H1 (cell line): ENCODE measurements at regions not wholly inside any gene's neighbourhood (a gene's known extent, or its start where the extent isn't known, plus 50 kb on each side); places are given as distances from the start of the nearest gene placed in this dataset.

Source experiments
- CTCF ChIA-PET: fragments of 300-600 bp; sonication (Branson Sonifier 250); formaldehyde crosslinking; loops from one replicate; lab custom pipeline; 2021; ENCODE audit not compliant: partially characterized antibody; lab: Charles Lee
- POLR2A ChIA-PET: fragments of 300-600 bp; sonication (Branson Sonifier 250); formaldehyde crosslinking; loops from one replicate; lab custom pipeline; 2021; ENCODE audit warnings: inconsistent platforms; ENCODE audit not compliant: partially characterized antibody; lab: Charles Lee
- DNase-seq, 2 experiments: peaks; one replicate each; pipeline versions ENCODE4 v3.0.0 to v3.0.0-alpha.2; 2010 to 2022; ENCODE audit warnings: low spot score in 2 of 2, low read depth in 1 of 2, mixed read lengths in 1 of 2
- FAIRE-seq: peaks from 2 replicates; lab custom pipeline; 2011; peaks lifted over from hg19 to GRCh38; lab: Jason Lieb, UNC
- H2AFZ ChIP-seq: 2 replicates; pipeline ENCODE4 v1.8.1; 2012; ENCODE audit warnings: low read length, inconsistent platforms
- H2AK5ac ChIP-seq: 2 replicates; pipeline ENCODE4 v1.6.1; 2013; ENCODE audit warnings: low read depth, low read length
- H2BK120ac ChIP-seq: replicated peaks from 2 replicates; pipeline ENCODE3; 2013; ENCODE audit warnings: low read depth, low read length, inconsistent platforms
- H2BK12ac ChIP-seq: 2 replicates; pipeline ENCODE4 v1.6.1; 2013; ENCODE audit warnings: low read depth, low read length
- H2BK15ac ChIP-seq: 2 replicates; pipeline ENCODE4 v1.6.1; 2013; ENCODE audit warnings: low read length
- H2BK20ac ChIP-seq: 2 replicates; pipeline ENCODE4 v1.6.1; 2013; ENCODE audit warnings: low read length
- H2BK5ac ChIP-seq: 2 replicates; pipeline ENCODE4 v1.6.1; 2013; ENCODE audit warnings: low read depth, low read length
- H3K14ac ChIP-seq: 2 replicates; pipeline ENCODE4 v1.6.1; 2013; ENCODE audit warnings: inconsistent platforms; ENCODE audit not compliant: insufficient read length
- H3K18ac ChIP-seq: 2 replicates; pipeline ENCODE4 v1.6.1; 2013; ENCODE audit warnings: low read length; ENCODE audit errors: extremely low read depth
- H3K23ac ChIP-seq: 2 replicates; pipeline ENCODE4 v1.6.1; 2013; ENCODE audit warnings: inconsistent platforms; ENCODE audit not compliant: insufficient read length
- H3K23me2 ChIP-seq: 2 replicates; pipeline ENCODE4 v1.6.1; 2013; ENCODE audit warnings: low read depth, low read length
- H3K27ac ChIP-seq: 2 replicates; pipeline ENCODE4 v1.6.1; 2011; ENCODE audit warnings: low read depth, low read length, inconsistent platforms
- H3K27me3 ChIP-seq, 4 experiments: replicated peaks in 1 of 4; 1 replicate in 1 of 4; 2 replicates in 3 of 4; pipeline versions ENCODE4 v1.6.1 to v1.8.1; 2011 to 2013; ENCODE audit warnings: low read length in 3 of 4, mild to moderate bottlenecking in 3 of 4, inconsistent platforms in 2 of 4, mixed read lengths in 2 of 4, moderate library complexity in 1 of 4; ENCODE audit not compliant: control insufficient read depth in 3 of 4, insufficient read depth in 3 of 4; ENCODE audit errors: extremely low read depth in 1 of 4
- H3K36me3 ChIP-seq, 4 experiments: 2 replicates each; pipeline versions ENCODE4 v1.6.1 to v1.8.1; 2011 to 2013; ENCODE audit warnings: mild to moderate bottlenecking in 4 of 4, low read length in 3 of 4, moderate library complexity in 2 of 4, control low read depth in 1 of 4, inconsistent platforms in 1 of 4; ENCODE audit not compliant: insufficient read depth in 4 of 4, control insufficient read depth in 2 of 4
- H3K4ac ChIP-seq: replicated peaks from 2 replicates; pipeline ENCODE3; 2013; ENCODE audit warnings: low read length, low read depth, mixed read lengths, inconsistent platforms; ENCODE audit not compliant: insufficient read length
- H3K4me1 ChIP-seq, 4 experiments: replicated peaks in 1 of 4; 1 replicate in 1 of 4; 2 replicates in 3 of 4; pipeline versions ENCODE4 v1.6.1 to v1.8.1; 2011 to 2013; ENCODE audit warnings: low read length in 3 of 4, inconsistent platforms in 2 of 4, mixed read lengths in 1 of 4; ENCODE audit not compliant: insufficient read depth in 4 of 4, control insufficient read depth in 3 of 4
- H3K4me2 ChIP-seq, 2 experiments: 2 replicates each; pipeline versions ENCODE4 v1.6.1 to v1.8.1; 2011 to 2013; ENCODE audit warnings: low read depth in 2 of 2, low read length in 2 of 2, control low read depth in 1 of 2, inconsistent platforms in 1 of 2, mild to moderate bottlenecking in 1 of 2; ENCODE audit not compliant: insufficient read depth in 1 of 2
- H3K4me3 ChIP-seq, 4 experiments: fragments of 200-600, 300-600 bp in 1 of 4; sonication (generic), shearing (Covaris generic), sonication (Bioruptor Twin) in 1 of 4; 2 replicates each; pipeline versions ENCODE4 v1.5.1 to v1.8.1; 2011 to 2016; ENCODE audit warnings: low read length in 4 of 4, low read depth in 3 of 4, control low read depth in 2 of 4, inconsistent platforms in 2 of 4, mild to moderate bottlenecking in 2 of 4, mixed read lengths in 1 of 4, moderate library complexity in 1 of 4; ENCODE audit not compliant: insufficient read depth in 2 of 4; ENCODE audit errors: extremely low read depth in 1 of 4
- H3K56ac ChIP-seq: replicated peaks from 2 replicates; pipeline ENCODE3; 2013; ENCODE audit warnings: low read depth, mild to moderate bottlenecking, mixed read lengths, low read length, inconsistent platforms; ENCODE audit not compliant: insufficient read length
- H3K79me1 ChIP-seq: 2 replicates; pipeline ENCODE4 v1.6.1; 2013; ENCODE audit warnings: low read depth, low read length, control low read depth
- H3K79me2 ChIP-seq, 2 experiments: 2 replicates each; pipeline versions ENCODE4 v1.6.1 to v1.8.1; 2012 to 2013; ENCODE audit warnings: low read length in 2 of 2, mild to moderate bottlenecking in 2 of 2, inconsistent platforms in 1 of 2; ENCODE audit not compliant: insufficient read depth in 2 of 2, control insufficient read depth in 1 of 2
- H3K9ac ChIP-seq, 4 experiments: replicated peaks in 1 of 4; 1 replicate in 1 of 4; 2 replicates in 3 of 4; pipeline versions ENCODE4 v1.6.1 to v1.8.1; 2011 to 2013; ENCODE audit warnings: low read depth in 3 of 4, low read length in 3 of 4, control low read depth in 2 of 4, mild to moderate bottlenecking in 2 of 4, moderate library complexity in 2 of 4, inconsistent platforms in 1 of 4; ENCODE audit errors: extremely low read depth in 1 of 4
- H3K9me3 ChIP-seq, 2 experiments: 2 replicates each; pipeline versions ENCODE4 v1.6.1 to v1.8.1; 2012 to 2013; ENCODE audit warnings: mild to moderate bottlenecking in 2 of 2, moderate library complexity in 2 of 2, control low read depth in 1 of 2, inconsistent platforms in 1 of 2, low read depth in 1 of 2, low read length in 1 of 2, mixed read lengths in 1 of 2; ENCODE audit not compliant: insufficient read depth in 2 of 2
- H4K20me1 ChIP-seq, 2 experiments: replicated peaks in 1 of 2; 2 replicates each; pipeline versions ENCODE3 to v1.8.1; 2011 to 2013; ENCODE audit warnings: inconsistent platforms in 2 of 2, low read length in 2 of 2, mild to moderate bottlenecking in 1 of 2; ENCODE audit not compliant: insufficient read depth in 2 of 2, control insufficient read depth in 1 of 2
- H4K5ac ChIP-seq: 2 replicates; pipeline ENCODE4 v1.6.1; 2013; ENCODE audit warnings: low read length, low read depth, mixed read lengths, inconsistent platforms; ENCODE audit not compliant: insufficient read length
- H4K8ac ChIP-seq: 2 replicates; pipeline ENCODE4 v1.8.0; 2013; ENCODE audit warnings: mild to moderate bottlenecking, moderate library complexity, low read length, inconsistent platforms; ENCODE audit not compliant: insufficient read depth; ENCODE audit errors: extremely low read depth
- H4K91ac ChIP-seq: replicated peaks from 2 replicates; pipeline ENCODE3; 2013; ENCODE audit warnings: low read length, mixed read lengths, inconsistent platforms; ENCODE audit not compliant: insufficient read length
- ASH2L ChIP-seq: fragments of 200-600, 300-600 bp; sonication (generic); IDR thresholded peaks from one replicate; pipeline ENCODE4 v1.7.1; 2017; ENCODE audit warnings: low read length
- BACH1 ChIP-seq: IDR thresholded peaks from 2 replicates; pipeline ENCODE4 v1.6.1; 2012; ENCODE audit warnings: low read length, improper control_type of control experiment
- CREB1 ChIP-seq: IDR thresholded peaks from 2 replicates; pipeline ENCODE4 v1.6.1; 2012; ENCODE audit warnings: inconsistent platforms
- CTCF ChIP-seq, 3 experiments: IDR thresholded peaks; 1 replicate in 2 of 3; 2 replicates in 1 of 3; pipeline versions ENCODE4 v1.5.1 to v1.6.1; 2011; ENCODE audit warnings: low read length in 3 of 3, mild to moderate bottlenecking in 3 of 3, inconsistent platforms in 2 of 3, low read depth in 1 of 3, moderate library complexity in 1 of 3; ENCODE audit not compliant: insufficient read depth in 1 of 3; ENCODE audit errors: control extremely low read depth in 1 of 3
- KDM4A ChIP-seq: IDR thresholded peaks from one replicate; pipeline ENCODE4 v1.7.1; 2012; ENCODE audit warnings: low read depth, mild to moderate bottlenecking, moderate library complexity, low read length, inconsistent platforms; ENCODE audit not compliant: severe bottlenecking
- NANOG ChIP-seq: IDR thresholded peaks from 2 replicates; pipeline ENCODE4 v1.6.1; 2011; ENCODE audit warnings: low read length, low read depth, mild to moderate bottlenecking, inconsistent platforms; ENCODE audit not compliant: insufficient read depth, poor library complexity, severe bottlenecking
- POLR2A ChIP-seq, 2 experiments: IDR thresholded peaks; 1 replicate in 1 of 2; 2 replicates in 1 of 2; pipeline ENCODE4 v1.6.1; 2011; ENCODE audit warnings: low read depth in 2 of 2, low read length in 2 of 2, mild to moderate bottlenecking in 2 of 2; ENCODE audit errors: control extremely low read depth in 1 of 2
- RFX5 ChIP-seq: IDR thresholded peaks from 2 replicates; pipeline ENCODE4 v1.6.1; 2011; ENCODE audit warnings: low read depth, low read length, improper control_type of control experiment, borderline replicate concordance
- SUZ12 ChIP-seq: fragments of 200-600 bp; sonication (generic); IDR thresholded peaks from 2 replicates; pipeline ENCODE4 v1.6.1; 2012; ENCODE audit warnings: mild to moderate bottlenecking, inconsistent platforms, low read length, moderate library complexity, mixed read lengths
- TEAD4 ChIP-seq: IDR thresholded peaks from 2 replicates; pipeline ENCODE4 v1.6.1; 2012; ENCODE audit warnings: low read depth, low read length, inconsistent platforms, mixed read lengths
- YY1 ChIP-seq: IDR thresholded peaks from 2 replicates; pipeline ENCODE4 v1.6.1; 2011; ENCODE audit warnings: low read depth, mild to moderate bottlenecking, low read length
- WGBS, 2 experiments: shearing (Covaris generic) in 1 of 2; methylation state at CpG; one replicate each; pipeline versions ENCODE4 v1.1.6 to v1.1.7; 2013 to 2015; ENCODE audit warnings: low lambda C conversion rate in 2 of 2, mixed read lengths in 2 of 2, inconsistent platforms in 1 of 2, low coverage in 1 of 2, missing lambda C conversion rate in 1 of 2; ENCODE audit not compliant: insufficient replicate concordance in 2 of 2, insufficient coverage in 1 of 2, insufficient read length in 1 of 2; ENCODE audit errors: extremely low coverage in 1 of 2, missing lambda C conversion rate in 1 of 2; 5-methylcytosine and 5-hydroxymethylcytosine counted together

- TF ChIP-seq BACH1: no peak
Measured at GRCh38 chr14:39873791-39874190, 441.6 kb upstream of the FBXO33 start (continued).

- Histone ChIP-seq H3K4ac (no peak overlapping the region), H4K20me1 (no peaks in the 10 kb centered on the region), H3K23ac (no peak overlapping the region), H3K27ac (no peak overlapping the region), H4K91ac (no peak overlapping the region), H3K4me2 (no peak overlapping the region), H3K79me1 (no peaks in the 10 kb centered on the region), H2AFZ (no peak overlapping the region), H2AK5ac (no peak overlapping the region), H2BK15ac (no peak overlapping the region), H3K9me3 (no peaks in the 10 kb centered on the region), H2BK12ac (no peak overlapping the region), H2BK20ac (no peak overlapping the region), H3K36me3 (no peaks in the 10 kb centered on the region), H4K5ac (no peak overlapping the region), H3K9ac (no peak overlapping the region), H4K8ac (no peak overlapping the region), H3K27me3 (no peaks in the 10 kb centered on the region), H3K14ac (no peak overlapping the region), H2BK120ac (no peak overlapping the region), H3K18ac (no peak overlapping the region), H3K56ac (no peak overlapping the region), H3K4me3 (no peak overlapping the region), H3K23me2 (no peaks in the 10 kb centered on the region), H3K79me2 (no peaks in the 10 kb centered on the region), H2BK5ac (no peak overlapping the region), H3K4me1 (peaks cover 0 to 4% (median 1%) of the 10 kb centered on the region in 4 experiments; a peak in 5 of 7 replicates)
- CTCF ChIA-PET: interaction anchor here (0.7 kb wide), 1 partner anchor 401 kb away, joined by 3 read pairs; no protein-coding TSS in a partner anchor
- no peak for FAIRE-seq
- 86% methylated on average over 1 of the region's 1 CpG; no CpG with 5 or more reads in 1 of the 2 experiments for WGBS, 2 experiments
- no peak for DNase-seq
- no peak for TF ChIP-seq KDM4A
- no peak for TF ChIP-seq CREB1
- TF ChIP-seq TEAD4: no peak
- no peak for TF ChIP-seq SUZ12
- no peak for TF ChIP-seq POLR2A (IDR thresholded peaks at IDR 0.05; ENCODE audit: control extremely low read depth in 1 of 2, low read depth in 2 of 2, low read length in 2 of 2)
- TF ChIP-seq ASH2L: no peak
- no peak for TF ChIP-seq YY1
- TF ChIP-seq CTCF (IDR thresholded peaks at IDR 0.05; ENCODE audit: control extremely low read depth in 1 of 3, insufficient read depth in 1 of 3, low read depth in 1 of 3, low read length in 3 of 3): no peak
- no peak for TF ChIP-seq RFX5
- no peak for TF ChIP-seq NANOG
- POLR2A ChIA-PET: no interaction called here
Measured at GRCh38 chr14:39868949-39869348, 436.7 kb upstream of the FBXO33 start.
